Neural crest cell (in vitro differentiated cells): ENCODE measurements at regions not wholly inside any gene's neighbourhood (a gene's known extent, or its start where the extent isn't known, plus 50 kb on each side); places are given as distances from the start of the nearest gene placed in this dataset.

Experiments used
- DNase-seq: peaks from one replicate; pipeline ENCODE4 v3.0.0; 2021; ENCODE audit warnings: low read depth, mixed read lengths, low spot score
- H3K27ac Mint-ChIP-seq: one replicate; pipeline ENCODE4 v1.8.0; 2021; ENCODE audit warnings: mild to moderate bottlenecking, mixed read lengths; ENCODE audit not compliant: unreplicated experiment
- H3K27me3 Mint-ChIP-seq: 2 replicates; pipeline ENCODE4 v1.8.0; 2021; ENCODE audit warnings: low read depth, mild to moderate bottlenecking, mixed read lengths
- H3K36me3 Mint-ChIP-seq: 2 replicates; pipeline ENCODE4 v1.8.0; 2021; ENCODE audit warnings: low read depth, mild to moderate bottlenecking, mixed read lengths
- H3K4me1 Mint-ChIP-seq: 2 replicates; pipeline ENCODE4 v1.8.0; 2021; ENCODE audit warnings: mixed read lengths
- H3K4me3 Mint-ChIP-seq: one replicate; pipeline ENCODE4 v1.8.0; 2021; ENCODE audit warnings: mild to moderate bottlenecking, mixed read lengths
- H3K9me3 Mint-ChIP-seq: 2 replicates; pipeline ENCODE4 v1.8.0; 2021; ENCODE audit warnings: mixed read lengths
- CTCF ChIP-seq: fragments of 200-600 bp; sonication (generic); conservative IDR thresholded peaks from 2 replicates; pipeline ENCODE4 v1.5.0; 2021; ENCODE audit warnings: antibody characterized with exemption, mild to moderate bottlenecking

DNA sequence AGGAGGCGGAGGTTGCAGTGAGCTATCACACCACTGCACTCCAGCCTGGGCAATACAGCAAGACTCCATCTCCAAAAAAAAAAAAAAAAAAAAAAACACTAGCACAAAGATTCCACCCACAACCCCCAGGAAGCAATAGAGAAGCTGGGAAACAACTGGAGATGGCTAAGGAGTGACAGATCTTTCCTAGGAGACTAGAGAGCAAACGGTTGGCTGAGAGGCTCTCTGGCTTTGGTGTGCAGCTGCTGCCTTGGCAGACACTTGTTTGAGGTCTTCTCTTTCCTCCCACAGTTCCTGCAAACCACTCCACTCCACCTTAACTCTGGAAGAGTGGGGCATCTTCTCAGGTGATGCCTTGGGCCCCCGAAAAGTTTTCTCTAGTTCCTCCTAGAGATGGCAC, 78.5 kb upstream of the LANCL2 start:
- no peaks in the 10 kb centered on the region for H3K4me1 Mint-ChIP-seq
- H3K9me3 Mint-ChIP-seq = no peaks in the 10 kb centered on the region
- peaks cover 50% of the 10 kb centered on the region for H3K27me3 Mint-ChIP-seq
- no peak for TF ChIP-seq CTCF
- no peak for DNase-seq
- no peak overlapping the region for H3K4me3 Mint-ChIP-seq
- no peaks in the 10 kb centered on the region for H3K36me3 Mint-ChIP-seq
- H3K27ac Mint-ChIP-seq = no peak overlapping the region

GRCh38 chr7:55288070-55288824, 76.9 kb upstream of the LANCL2 start:
- Mint-ChIP-seq H3K4me3 (no peak overlapping the region), H3K27me3 (peaks cover 66% of the 10 kb centered on the region), H3K4me1 (no peaks in the 10 kb centered on the region), H3K9me3 (peaks cover 3% of the 10 kb centered on the region), H3K36me3 (no peaks in the 10 kb centered on the region), H3K27ac (no peak overlapping the region)
- TF ChIP-seq CTCF = no peak
- no peak for DNase-seq

GRCh38 chr7:55296070-55296469, 69.1 kb upstream of the LANCL2 start:
- Mint-ChIP-seq H3K27me3 (peaks cover 32% of the 10 kb centered on the region), H3K27ac (no peak overlapping the region), H3K4me1 (no peaks in the 10 kb centered on the region), H3K9me3 (peaks cover 3% of the 10 kb centered on the region), H3K36me3 (no peaks in the 10 kb centered on the region), H3K4me3 (no peak overlapping the region)
- no peak for DNase-seq
- no peak for TF ChIP-seq CTCF

DNA sequence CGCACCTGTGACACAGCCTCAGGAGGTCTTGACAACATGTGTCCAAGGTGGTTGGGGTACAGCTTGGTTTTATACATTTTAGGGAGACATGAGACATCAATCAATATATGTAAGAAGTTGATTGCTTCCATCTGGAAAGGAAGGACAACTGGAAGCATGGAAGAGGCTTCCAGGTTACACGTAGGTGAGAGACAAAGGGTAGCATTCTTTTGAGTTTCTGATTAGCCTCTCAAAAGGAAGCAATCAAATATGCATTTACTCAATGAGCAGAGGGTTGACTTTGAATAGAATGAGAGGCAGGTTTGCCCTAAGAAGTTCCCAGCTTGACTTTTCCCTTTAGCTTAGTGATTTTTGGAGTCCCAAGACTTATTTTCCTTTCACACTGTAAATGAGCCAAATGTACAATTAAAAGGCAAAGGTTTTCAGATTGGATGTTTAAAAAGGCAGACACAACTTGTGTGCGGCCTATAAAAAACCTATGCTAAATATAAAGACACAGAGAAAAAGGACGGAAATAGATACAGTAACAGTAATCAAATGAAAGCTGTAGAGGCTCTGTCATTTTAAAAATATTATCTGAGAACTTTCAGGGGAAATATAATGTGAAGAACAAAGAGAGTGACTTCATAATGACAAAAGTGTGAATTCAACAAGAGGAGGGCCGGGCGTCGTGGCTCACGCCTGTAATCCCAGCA, 65.7 kb upstream of the LANCL2 start:
- Mint-ChIP-seq H3K27ac (no peak overlapping the region), H3K36me3 (no peaks in the 10 kb centered on the region), H3K9me3 (no peaks in the 10 kb centered on the region), H3K27me3 (peaks cover 27% of the 10 kb centered on the region), H3K4me1 (no peaks in the 10 kb centered on the region), H3K4me3 (no peak overlapping the region)
- no peak for TF ChIP-seq CTCF
- DNase-seq = no peak

GRCh38 chr7:55303220-55303619, 61.9 kb upstream of the LANCL2 start:
- DNase-seq = no peak
- no peak overlapping the region for H3K27ac Mint-ChIP-seq
- peaks cover 41% of the 10 kb centered on the region for H3K27me3 Mint-ChIP-seq
- TF ChIP-seq CTCF = no peak
- no peak overlapping the region for H3K4me3 Mint-ChIP-seq
- no peaks in the 10 kb centered on the region for H3K36me3 Mint-ChIP-seq
- H3K9me3 Mint-ChIP-seq = no peaks in the 10 kb centered on the region
- H3K4me1 Mint-ChIP-seq = no peaks in the 10 kb centered on the region
